Activated naive CD4-positive, alpha-beta T cell treated with anti-CD3 and anti-CD28 coated beads for 36 hours (primary cell): ENCODE measurements at regions not wholly inside any gene's neighbourhood (a gene's known extent, or its start where the extent isn't known, plus 50 kb on each side); places are given as distances from the start of the nearest gene placed in this dataset.

Experiments used
- CTCF ChIA-PET: fragments of 350-600 bp; sonication (Branson Sonifier 250); formaldehyde crosslinking; loops from one replicate; lab custom pipeline; 2021; ENCODE audit warnings: antibody characterized with exemption; lab: Charles Lee
- DNase-seq: peaks from one replicate; pipeline ENCODE4 v3.0.0-alpha.2; 2020
- H3K27ac Mint-ChIP-seq: one replicate; pipeline ENCODE4 v1.8.0; 2021; ENCODE audit warnings: mild to moderate bottlenecking, mixed read lengths
- H3K27me3 Mint-ChIP-seq: one replicate; pipeline ENCODE4 v1.8.0; 2021; ENCODE audit warnings: low read depth, mixed read lengths
- H3K36me3 Mint-ChIP-seq: one replicate; pipeline ENCODE4 v1.8.0; 2021; ENCODE audit warnings: low read depth, mixed read lengths
- H3K4me1 Mint-ChIP-seq: one replicate; pipeline ENCODE4 v1.8.0; 2021; ENCODE audit warnings: low read depth, mixed read lengths
- H3K4me3 Mint-ChIP-seq: one replicate; pipeline ENCODE4 v1.8.0; 2021; ENCODE audit warnings: mild to moderate bottlenecking, moderate library complexity, mixed read lengths
- H3K9me3 Mint-ChIP-seq: one replicate; pipeline ENCODE4 v1.8.0; 2021; ENCODE audit warnings: mixed read lengths
- intact Hi-C: fragments of 100-400 bp; cut with micrococcal nuclease; formaldehyde crosslinking; loops from one replicate; pipeline ENCODE4 v1.15.1; 2023

DNA sequence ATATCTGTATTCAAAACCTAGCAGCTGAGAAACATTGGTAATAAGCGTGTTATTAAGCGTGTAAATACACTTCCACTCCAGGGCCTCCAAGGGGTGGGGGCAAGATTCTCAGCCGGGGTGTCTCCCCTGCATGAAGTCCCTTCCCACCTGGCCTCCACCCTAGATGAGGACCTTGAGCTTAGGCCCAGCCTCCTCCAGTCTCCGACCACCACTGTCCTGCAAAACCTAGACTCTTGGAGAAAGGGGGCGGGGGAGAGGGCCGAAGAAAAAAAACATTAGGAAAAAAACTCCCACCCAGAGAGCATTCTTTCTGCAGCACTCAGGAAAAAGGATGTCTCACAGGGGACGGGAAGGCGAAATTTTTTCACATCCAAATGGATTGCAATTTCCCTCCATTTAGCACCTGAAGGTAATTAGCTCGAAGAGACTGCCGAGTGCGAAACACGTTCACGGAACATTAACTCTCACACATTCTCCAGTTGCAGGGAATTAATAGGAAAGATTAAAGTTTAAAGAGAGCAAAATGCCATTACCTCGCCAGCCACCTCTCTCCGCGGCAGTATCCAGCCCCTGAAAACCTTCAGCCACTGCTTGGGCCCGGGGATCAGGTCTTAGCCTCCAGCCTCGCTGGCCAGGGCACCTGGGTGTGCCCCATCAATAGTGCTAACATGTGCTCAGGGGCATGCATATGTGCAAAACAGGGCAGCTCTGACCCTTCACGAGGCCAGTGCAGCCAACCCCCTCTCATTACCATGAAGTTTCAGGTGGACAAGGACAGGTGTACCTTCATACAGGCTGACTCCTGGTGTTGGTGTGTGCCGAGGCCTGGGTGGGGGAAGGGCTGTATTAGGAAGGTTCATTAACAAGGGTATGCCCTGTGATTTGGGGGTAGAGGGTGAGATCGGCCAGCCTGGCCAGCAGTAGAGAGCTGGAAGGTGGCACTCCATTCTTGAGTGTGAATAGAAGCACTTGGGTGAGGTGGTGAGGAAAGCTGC is 77.2 kb downstream of the HIF1AN start:
- no peak for DNase-seq
- CTCF ChIA-PET, result interaction anchor here (0.7 to 1.1 kb wide), 2 partner anchors 51 to 1017 kb away, joined by 3 to 4 read pairs; no protein-coding TSS in a partner anchor
- Mint-ChIP-seq H3K27me3 (peaks cover 36% of the 10 kb centered on the region), H3K27ac (no peak overlapping the region), H3K36me3 (no peaks in the 10 kb centered on the region), H3K4me3 (no peak overlapping the region), H3K4me1 (no peaks in the 10 kb centered on the region), H3K9me3 (no peaks in the 10 kb centered on the region)
- intact Hi-C loops, result no loop called here

DNA sequence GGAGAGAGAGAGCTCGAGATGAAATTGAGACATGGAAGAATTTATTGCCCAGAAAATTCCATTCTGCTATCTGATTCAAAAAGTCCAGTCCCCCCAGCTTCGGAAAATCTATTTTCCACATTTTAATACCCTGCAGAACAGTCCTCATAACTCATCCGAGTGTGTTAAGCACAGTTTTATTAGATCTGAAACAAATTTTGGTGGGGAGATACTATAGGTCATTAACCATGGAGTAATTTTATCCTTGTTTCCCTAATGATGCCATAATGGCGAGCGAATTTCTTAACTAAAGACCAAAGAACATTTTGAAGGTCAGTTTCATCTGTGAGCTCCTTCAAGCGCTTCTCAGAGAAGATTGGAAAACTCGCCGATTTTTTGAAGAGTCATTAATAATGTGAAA is 78.1 kb downstream of the HIF1AN start:
- CTCF ChIA-PET, result interaction anchor here (1.1 kb wide), 1 partner anchor 52 kb away, joined by 3 read pairs; no protein-coding TSS in a partner anchor
- no peak for DNase-seq
- intact Hi-C loops, result no loop called here
- H3K36me3 Mint-ChIP-seq, result no peaks in the 10 kb centered on the region
- no peak overlapping the region for H3K27ac Mint-ChIP-seq
- H3K27me3 Mint-ChIP-seq, result peaks cover 32% of the 10 kb centered on the region
- H3K4me1 Mint-ChIP-seq, result no peaks in the 10 kb centered on the region
- H3K9me3 Mint-ChIP-seq, result no peaks in the 10 kb centered on the region
- H3K4me3 Mint-ChIP-seq, result no peak overlapping the region

DNA sequence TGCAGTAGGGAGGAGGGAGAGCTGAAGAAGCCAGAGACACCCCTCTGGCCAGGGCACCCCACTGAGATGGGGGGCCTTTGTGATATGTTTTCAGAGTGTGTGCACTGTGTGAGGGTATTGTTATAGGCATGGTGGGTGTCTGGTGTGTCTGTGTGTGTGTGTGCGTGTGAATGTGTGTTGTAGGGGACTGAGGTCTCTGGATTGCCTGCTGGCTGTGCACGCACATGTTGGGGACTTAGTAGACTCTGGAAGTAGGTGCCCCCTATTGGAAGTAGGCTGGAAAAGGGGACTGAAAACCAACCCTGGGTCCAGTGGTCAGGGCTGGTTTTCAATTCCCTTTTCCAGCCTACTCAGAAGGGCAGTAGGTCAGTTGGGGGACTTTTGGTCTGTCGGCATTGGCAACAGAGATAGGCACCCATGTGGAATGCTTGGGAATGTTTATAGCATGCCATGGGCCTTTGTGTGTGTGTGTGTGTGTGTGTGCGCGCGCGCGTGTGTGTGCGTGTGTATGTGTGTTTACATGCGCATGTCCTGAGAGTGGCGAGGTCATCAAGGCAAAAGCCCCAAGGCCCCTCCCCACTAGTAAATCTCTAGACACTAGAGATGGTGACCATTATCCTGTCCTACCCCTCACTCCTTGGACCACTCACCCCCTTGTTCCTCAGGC is 78.8 kb downstream of the HIF1AN start:
- CTCF ChIA-PET, result no interaction called here
- peaks cover 38% of the 10 kb centered on the region for H3K27me3 Mint-ChIP-seq
- H3K4me1 Mint-ChIP-seq, result no peaks in the 10 kb centered on the region
- H3K36me3 Mint-ChIP-seq, result no peaks in the 10 kb centered on the region
- no peaks in the 10 kb centered on the region for H3K9me3 Mint-ChIP-seq
- no peak overlapping the region for H3K27ac Mint-ChIP-seq
- no peak overlapping the region for H3K4me3 Mint-ChIP-seq
- intact Hi-C loops, result no loop called here
- DNase-seq, result no peak

DNA sequence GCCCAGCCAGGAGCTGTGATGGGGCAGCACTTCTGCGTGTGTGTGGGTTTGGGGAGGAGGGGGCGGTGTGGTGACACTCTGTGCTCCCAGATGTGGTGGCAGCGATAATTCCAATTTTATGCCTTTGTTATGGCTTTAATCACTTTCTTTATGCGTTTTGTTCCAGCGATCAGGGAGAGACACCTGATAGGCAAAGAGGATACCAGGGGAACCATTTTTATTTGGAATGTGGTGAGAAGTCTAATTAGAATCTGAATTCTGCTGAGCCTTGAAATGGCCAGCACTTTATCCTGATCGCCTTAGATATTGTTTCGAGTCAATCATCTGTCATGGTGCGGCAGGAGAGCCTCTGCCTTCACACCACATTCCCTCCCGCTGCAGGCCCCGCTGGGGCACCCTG is 79.5 kb downstream of the HIF1AN start:
- Mint-ChIP-seq H3K9me3 (no peaks in the 10 kb centered on the region), H3K4me3 (no peak overlapping the region), H3K36me3 (no peaks in the 10 kb centered on the region), H3K27ac (no peak overlapping the region), H3K4me1 (no peaks in the 10 kb centered on the region), H3K27me3 (peaks cover 39% of the 10 kb centered on the region)
- no peak for DNase-seq
- CTCF ChIA-PET, result interaction anchor here (0.6 kb wide), 1 partner anchor 20 kb away, joined by 5 read pairs; no protein-coding TSS in a partner anchor
- intact Hi-C loops, result no loop called here

DNA sequence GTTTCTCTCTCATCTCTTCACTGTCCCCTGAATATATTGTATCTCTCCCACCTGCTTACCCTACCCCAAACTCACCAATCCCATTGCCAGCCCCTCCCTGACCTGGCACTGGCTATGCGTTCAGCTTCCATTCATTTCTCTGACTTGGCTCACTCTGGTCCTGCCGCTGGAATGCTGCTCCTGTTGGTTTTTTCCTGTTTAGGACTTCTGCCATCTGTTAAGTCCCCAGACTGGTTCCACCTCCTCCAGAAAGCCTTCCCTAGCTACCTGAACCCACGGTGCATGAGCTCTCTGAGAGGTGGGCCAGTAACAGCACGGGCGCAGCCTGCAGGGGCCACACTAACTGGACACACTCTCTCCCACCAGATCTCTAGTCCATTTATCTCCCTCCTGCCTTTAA is 80.2 kb downstream of the HIF1AN start:
- Mint-ChIP-seq H3K9me3 (no peaks in the 10 kb centered on the region), H3K27me3 (peaks cover 43% of the 10 kb centered on the region), H3K27ac (no peak overlapping the region), H3K4me3 (no peak overlapping the region), H3K4me1 (no peaks in the 10 kb centered on the region), H3K36me3 (no peaks in the 10 kb centered on the region)
- intact Hi-C loops, result no loop called here
- DNase-seq, result no peak
- CTCF ChIA-PET, result no interaction called here

DNA sequence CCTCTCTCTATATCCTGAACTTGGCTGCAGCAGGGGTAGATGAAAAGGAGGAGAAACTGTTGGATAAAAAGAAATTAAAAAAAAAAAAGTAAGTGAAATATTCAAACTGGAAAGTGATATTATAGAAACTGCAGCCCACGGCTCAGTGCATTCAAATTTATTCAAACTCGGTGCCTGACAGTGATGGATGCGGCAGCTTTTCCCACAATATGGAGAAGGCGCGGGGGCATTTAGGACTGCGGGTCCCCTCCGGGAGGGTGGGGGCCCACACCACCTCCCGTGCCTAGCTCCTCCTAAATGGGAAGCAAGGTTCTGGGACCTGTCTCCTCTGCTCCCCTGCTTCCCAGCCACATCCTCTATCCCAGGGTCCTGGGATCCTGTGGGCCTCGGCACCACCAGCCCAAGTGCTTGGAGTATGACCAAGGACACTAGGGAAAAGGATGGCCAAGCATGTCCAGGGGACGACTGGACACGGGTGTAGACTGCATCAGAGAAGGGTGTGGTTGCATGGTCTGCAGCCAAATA is 82.4 kb downstream of the HIF1AN start:
- CTCF ChIA-PET, result no interaction called here

DNA sequence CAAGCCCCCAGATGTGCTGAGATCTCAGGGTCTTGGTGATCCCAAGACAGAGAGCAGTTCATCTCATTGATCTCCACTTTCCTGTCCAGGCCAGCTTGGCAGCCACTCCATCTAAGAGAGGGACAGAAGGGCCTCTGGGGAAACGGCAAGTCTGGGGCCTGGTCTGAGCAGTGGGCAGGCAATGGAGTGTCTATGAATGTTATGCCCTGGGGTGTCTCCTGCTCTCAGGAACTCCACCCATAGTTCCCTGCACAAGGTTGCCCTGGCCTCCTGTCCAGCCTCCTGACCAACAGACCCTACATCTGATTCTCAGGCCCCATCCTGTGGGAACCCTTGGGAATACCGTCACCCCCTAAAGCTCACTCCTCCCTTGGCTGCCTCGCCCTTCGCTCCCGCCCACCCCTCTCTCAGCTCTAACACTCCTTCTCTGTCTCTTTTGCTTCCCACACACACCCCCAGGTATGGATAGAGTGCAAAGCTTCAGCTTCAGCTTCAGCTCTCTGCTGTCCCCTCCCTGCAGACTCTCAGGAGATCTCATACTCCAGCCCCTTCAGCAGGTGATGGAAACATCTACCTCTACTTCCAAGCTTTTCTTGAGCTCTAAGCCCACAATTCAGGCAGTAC is 83.0 kb downstream of the HIF1AN start:
- intact Hi-C loops, result no loop called here
- Mint-ChIP-seq H3K9me3 (no peaks in the 10 kb centered on the region), H3K4me3 (no peak overlapping the region), H3K27me3 (peaks cover 48% of the 10 kb centered on the region), H3K36me3 (no peaks in the 10 kb centered on the region), H3K4me1 (no peaks in the 10 kb centered on the region), H3K27ac (no peak overlapping the region)
- no peak for DNase-seq
- CTCF ChIA-PET, result no interaction called here

More for the DNA sequence above, 82.4 kb downstream of the HIF1AN start:
- H3K9me3 Mint-ChIP-seq, result no peaks in the 10 kb centered on the region
- no peaks in the 10 kb centered on the region for H3K4me1 Mint-ChIP-seq
- no peak overlapping the region for H3K27ac Mint-ChIP-seq
- peaks cover 49% of the 10 kb centered on the region for H3K27me3 Mint-ChIP-seq
- no peaks in the 10 kb centered on the region for H3K36me3 Mint-ChIP-seq
- DNase-seq, result no peak
- intact Hi-C loops, result no loop called here
- no peak overlapping the region for H3K4me3 Mint-ChIP-seq

DNA sequence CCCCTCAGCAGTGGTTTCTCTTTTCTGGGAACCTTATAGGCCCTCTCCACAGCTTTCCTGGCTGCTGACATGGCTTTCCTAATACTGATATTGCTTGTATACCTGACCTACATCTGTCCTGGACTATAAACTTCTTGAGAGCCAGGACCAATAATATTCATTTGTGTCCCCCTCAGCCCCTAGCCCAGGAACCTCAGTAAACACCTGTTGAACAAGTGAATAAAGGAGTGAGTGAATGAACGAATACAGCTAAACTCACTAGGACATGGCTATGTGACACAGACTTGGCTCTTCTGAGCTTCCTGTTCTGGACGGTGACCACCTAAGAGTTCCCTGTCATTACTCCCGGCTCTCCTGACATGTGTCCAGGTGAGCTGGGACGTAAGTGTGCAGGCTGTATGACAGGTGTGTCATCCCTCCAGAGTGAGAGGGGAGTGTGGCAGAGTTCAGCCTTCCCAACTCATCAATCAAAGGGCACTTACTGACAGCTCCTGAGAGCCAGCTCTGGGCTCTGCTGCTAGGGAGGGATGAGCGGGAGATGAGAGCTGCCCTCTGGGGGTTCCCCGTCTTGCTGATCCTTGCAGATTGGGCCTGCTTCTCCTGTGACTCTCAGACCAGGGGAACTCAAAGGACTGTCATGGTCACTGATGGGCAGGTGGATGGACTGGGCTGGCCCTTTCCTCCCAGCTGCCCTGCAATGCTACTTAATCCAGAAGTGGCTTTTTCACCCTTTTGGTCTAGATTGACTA is 84.5 kb downstream of the HIF1AN start:
- intact Hi-C loops, result no loop called here
- Mint-ChIP-seq H3K27ac (no peak overlapping the region), H3K4me1 (no peaks in the 10 kb centered on the region), H3K27me3 (peaks cover 52% of the 10 kb centered on the region), H3K4me3 (no peak overlapping the region), H3K9me3 (no peaks in the 10 kb centered on the region), H3K36me3 (no peaks in the 10 kb centered on the region)
- CTCF ChIA-PET, result interaction anchor here (0.9 kb wide), 1 partner anchor 57 kb away, joined by 3 read pairs; no protein-coding TSS in a partner anchor
- DNase-seq, result no peak

DNA sequence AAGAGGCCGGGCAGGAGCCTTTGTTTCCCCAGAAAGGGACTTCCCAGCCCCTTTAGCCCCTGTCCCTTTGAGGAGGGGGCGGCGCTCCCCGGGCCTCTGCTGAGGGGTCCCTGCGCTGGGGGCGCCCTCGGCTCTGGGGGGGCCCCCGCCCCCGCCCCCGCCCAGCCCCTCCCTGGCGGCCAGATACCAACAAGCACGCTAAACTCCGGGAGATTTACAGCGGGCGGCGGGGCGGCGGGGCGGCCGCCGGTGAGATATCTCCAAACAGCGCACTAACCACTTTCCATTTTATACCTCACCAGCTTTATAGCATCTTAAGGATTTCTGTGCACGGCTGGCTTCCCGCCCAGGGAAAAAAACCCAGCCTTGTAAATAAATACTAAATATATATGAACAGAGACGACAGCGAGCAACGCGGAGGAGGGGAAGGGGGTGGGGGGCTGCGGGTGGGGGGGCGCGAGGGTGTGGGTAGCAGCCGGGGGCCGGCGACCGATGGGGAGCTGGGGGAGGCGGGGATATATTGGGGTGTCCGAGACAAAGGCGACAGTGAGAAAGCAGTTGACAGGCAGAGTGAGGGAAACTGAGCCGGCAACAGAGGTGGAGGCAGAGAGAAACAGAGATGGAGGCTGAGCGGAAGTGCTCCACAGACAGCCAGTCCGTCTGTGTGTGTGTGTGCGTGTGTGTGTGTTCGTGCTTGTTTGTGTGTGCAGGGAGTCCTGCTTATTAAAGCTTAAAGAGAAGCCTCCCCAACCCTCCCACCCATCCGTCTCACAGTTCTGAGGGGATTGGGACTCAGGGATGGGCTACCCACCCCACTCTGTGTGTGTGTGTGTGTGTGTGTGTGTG is 85.8 kb downstream of the HIF1AN start:
- Mint-ChIP-seq H3K27ac (no peak overlapping the region), H3K27me3 (peaks cover 57% of the 10 kb centered on the region), H3K9me3 (no peaks in the 10 kb centered on the region), H3K4me1 (no peaks in the 10 kb centered on the region), H3K36me3 (no peaks in the 10 kb centered on the region), H3K4me3 (peak overlapping the region; percentile 60)
- CTCF ChIA-PET, result interaction anchor here (0.9 kb wide), 1 partner anchor 58 kb away, joined by 3 read pairs; no protein-coding TSS in a partner anchor
- intact Hi-C loops, result no loop called here
- DNase-seq, result peak; percentile 66

DNA sequence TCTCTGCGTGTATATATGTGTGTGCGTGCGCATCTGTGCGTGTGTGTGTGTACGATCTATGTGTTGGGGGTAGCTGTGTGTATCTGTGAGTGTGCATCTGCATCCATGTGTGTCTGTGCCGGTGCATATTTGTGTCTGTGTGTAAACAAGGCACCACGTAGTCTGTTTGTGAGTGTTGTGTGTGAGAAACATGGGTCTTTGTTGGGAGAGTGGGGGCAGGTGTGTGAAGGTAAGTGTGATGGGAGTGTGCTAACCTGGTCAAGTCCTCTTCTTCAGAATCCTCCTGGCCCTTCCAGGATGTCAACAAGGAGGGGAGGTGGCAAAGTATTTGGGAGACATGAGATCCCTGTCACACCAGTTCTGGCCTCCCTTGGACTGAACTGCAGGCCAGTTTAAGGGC is 87.2 kb downstream of the HIF1AN start:
- intact Hi-C loops, result no loop called here
- CTCF ChIA-PET, result no interaction called here
- H3K27me3 Mint-ChIP-seq, result peaks cover 54% of the 10 kb centered on the region

More for the DNA sequence above, 87.2 kb downstream of the HIF1AN start:
- Mint-ChIP-seq H3K9me3 (no peaks in the 10 kb centered on the region), H3K36me3 (no peaks in the 10 kb centered on the region), H3K4me1 (no peaks in the 10 kb centered on the region), H3K4me3 (no peak overlapping the region), H3K27ac (no peak overlapping the region)
- no peak for DNase-seq
